ENCODE measurements at regions not wholly inside any gene's neighbourhood (a gene's known extent, or its start where the extent isn't known, plus 50 kb on each side); places are given as distances from the start of the nearest gene placed in this dataset.

- TF ChIP-seq, protein P1, sequence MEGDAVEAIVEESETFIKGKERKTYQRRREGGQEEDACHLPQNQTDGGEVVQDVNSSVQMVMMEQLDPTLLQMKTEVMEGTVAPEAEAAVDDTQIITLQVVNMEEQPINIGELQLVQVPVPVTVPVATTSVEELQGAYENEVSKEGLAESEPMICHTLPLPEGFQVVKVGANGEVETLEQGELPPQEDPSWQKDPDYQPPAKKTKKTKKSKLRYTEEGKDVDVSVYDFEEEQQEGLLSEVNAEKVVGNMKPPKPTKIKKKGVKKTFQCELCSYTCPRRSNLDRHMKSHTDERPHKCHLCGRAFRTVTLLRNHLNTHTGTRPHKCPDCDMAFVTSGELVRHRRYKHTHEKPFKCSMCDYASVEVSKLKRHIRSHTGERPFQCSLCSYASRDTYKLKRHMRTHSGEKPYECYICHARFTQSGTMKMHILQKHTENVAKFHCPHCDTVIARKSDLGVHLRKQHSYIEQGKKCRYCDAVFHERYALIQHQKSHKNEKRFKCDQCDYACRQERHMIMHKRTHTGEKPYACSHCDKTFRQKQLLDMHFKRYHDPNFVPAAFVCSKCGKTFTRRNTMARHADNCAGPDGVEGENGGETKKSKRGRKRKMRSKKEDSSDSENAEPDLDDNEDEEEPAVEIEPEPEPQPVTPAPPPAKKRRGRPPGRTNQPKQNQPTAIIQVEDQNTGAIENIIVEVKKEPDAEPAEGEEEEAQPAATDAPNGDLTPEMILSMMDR (conservative IDR thresholded peaks at IDR 0.05 in 1 of 2, IDR thresholded peaks at IDR 0.05 in 1 of 2; ENCODE audit: extremely low read depth in 1 of 2, insufficient read depth in 1 of 2, low read depth in 1 of 2, low read length in 2 of 2), result no peak
- TF ChIP-seq EZH2 (IDR thresholded peaks at IDR 0.05; ENCODE audit: borderline replicate concordance, low read length), result no peak
Observed at GRCh38 chr11:131195661-131196517, 174.5 kb upstream of the NTM start.

Data from mammary epithelial cell (primary cell).